Small intestine (tissue), 7 donors: ENCODE measurements at regions not wholly inside any gene's neighbourhood (a gene's known extent, or its start where the extent isn't known, plus 50 kb on each side); places are given as distances from the start of the nearest gene placed in this dataset.

Source experiments
- DNase-seq, 2 donors: peaks; one replicate each; pipeline versions ENCODE4 v3.0.0 to v3.0.0-alpha.2; 2013
- FAIRE-seq: peaks from 2 replicates; lab custom pipeline; 2012; peaks lifted over from hg19 to GRCh38; lab: Jason Lieb, UNC
- H3K27ac ChIP-seq, 3 donors: one replicate each; pipeline ENCODE4 v1.5.1; 2013; ENCODE audit warnings: low read length in 2 of 3, mild to moderate bottlenecking in 2 of 3, control low read depth in 1 of 3, inconsistent platforms in 1 of 3, low read depth in 1 of 3, moderate library complexity in 1 of 3
- H3K27me3 ChIP-seq, 3 donors: one replicate each; pipeline ENCODE4 v1.6.1; 2013; ENCODE audit warnings: low read length in 3 of 3, inconsistent platforms in 1 of 3; ENCODE audit not compliant: control insufficient read depth in 3 of 3, insufficient read depth in 3 of 3
- H3K36me3 ChIP-seq, 3 donors: one replicate each; pipeline ENCODE4 v1.6.1; 2013; ENCODE audit warnings: low read length in 3 of 3, inconsistent platforms in 1 of 3, low read depth in 1 of 3, mild to moderate bottlenecking in 1 of 3, moderate library complexity in 1 of 3; ENCODE audit not compliant: control insufficient read depth in 3 of 3, insufficient read depth in 2 of 3
- H3K4me1 ChIP-seq, 3 donors: one replicate each; pipeline ENCODE4 v1.6.1; 2013; ENCODE audit warnings: low read length in 2 of 3, inconsistent platforms in 1 of 3, low read depth in 1 of 3, mild to moderate bottlenecking in 1 of 3, moderate library complexity in 1 of 3; ENCODE audit not compliant: control insufficient read depth in 3 of 3, insufficient read depth in 2 of 3
- H3K4me3 ChIP-seq, 3 donors: one replicate each; pipeline ENCODE4 v1.5.1; 2013; ENCODE audit warnings: low read length in 3 of 3, control low read depth in 1 of 3, inconsistent platforms in 1 of 3, low read depth in 1 of 3, mild to moderate bottlenecking in 1 of 3, moderate library complexity in 1 of 3
- H3K9me3 ChIP-seq, 2 donors: one replicate each; pipeline ENCODE4 v1.6.1; 2013; ENCODE audit warnings: low read depth in 1 of 2, low read length in 1 of 2; ENCODE audit not compliant: control insufficient read depth in 2 of 2, insufficient read depth in 1 of 2
- WGBS, 3 donors: extraction: QIAGEN DNeasy Blood & Tissue Kit; methylation state at CpG; one replicate each; pipeline ENCODE4 v1.1.7; 2013; 5-methylcytosine and 5-hydroxymethylcytosine counted together
- donor health status: healthy with polysubstance abuse.
- donor health status: control.
- donor health status: control.
- donor health status: Bipolar disorder and iron deficiency.
- donor health status: healthy.

- no peak for DNase-seq
- H3K27me3 ChIP-seq, result no peaks in the 10 kb centered on the region
- H3K9me3 ChIP-seq, result peaks cover 0 to 5% of the 10 kb centered on the region in 2 donors
- no peaks in the 10 kb centered on the region for H3K36me3 ChIP-seq
- no peak for FAIRE-seq
- WGBS, 3 donors, result 52 to 72% (median 71%) methylated on average over 1 of the region's 1 CpG
- no peak overlapping the region for H3K4me3 ChIP-seq
- no peaks in the 10 kb centered on the region for H3K4me1 ChIP-seq
- no peak overlapping the region for H3K27ac ChIP-seq
Measured at GRCh38 chr1:228914700-228915099, 179.4 kb downstream of the RHOU start.

- H3K27me3 ChIP-seq, result no peaks in the 10 kb centered on the region
- FAIRE-seq (no peak), DNase-seq (no peak)
- H3K4me1 ChIP-seq, result no peaks in the 10 kb centered on the region
- 94 to 96% (median 96%) methylated on average over 9 of the region's 9 CpGs for WGBS, 3 donors
- no peak overlapping the region for H3K27ac ChIP-seq
- H3K36me3 ChIP-seq, result no peaks in the 10 kb centered on the region
- H3K9me3 ChIP-seq, result peaks cover 0 to 5% of the 10 kb centered on the region in 2 donors
- H3K4me3 ChIP-seq, result no peak overlapping the region
Measured at GRCh38 chr1:228917342-228917741, 182.1 kb downstream of the RHOU start.

- no peak for FAIRE-seq
Measured at GRCh38 chr1:228917755-228918154, 182.5 kb downstream of the RHOU start.

DNA sequence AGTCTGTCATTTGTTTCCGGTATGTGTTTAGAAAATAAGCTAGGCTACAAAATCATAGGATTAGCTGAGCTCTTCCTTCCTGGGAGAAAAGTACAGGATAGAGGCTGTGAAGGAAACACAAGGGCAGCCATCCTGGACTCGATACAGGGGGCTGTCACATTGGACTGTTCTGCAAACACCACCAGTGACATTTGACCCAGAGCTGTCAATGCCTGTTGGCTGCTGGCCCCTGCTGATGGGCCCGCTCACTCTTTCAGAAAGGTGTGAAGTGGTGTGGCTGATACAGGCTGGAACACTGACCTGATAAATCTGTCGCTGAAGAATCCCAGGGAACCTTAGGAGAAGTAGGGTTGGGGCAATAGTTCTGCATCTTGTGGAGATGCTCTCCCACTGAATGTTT lies 183.1 kb downstream of the RHOU start:
- no peak for FAIRE-seq
- H3K4me1 ChIP-seq, result no peaks in the 10 kb centered on the region

More at GRCh38 chr1:228917755-228918154, 182.5 kb downstream of the RHOU start:
- H3K4me3 ChIP-seq, result no peak overlapping the region
- no peak overlapping the region for H3K27ac ChIP-seq
- H3K4me1 ChIP-seq, result no peaks in the 10 kb centered on the region
- H3K36me3 ChIP-seq, result no peaks in the 10 kb centered on the region
- no peak for DNase-seq
- H3K9me3 ChIP-seq, result peaks cover 0 to 5% of the 10 kb centered on the region in 2 donors
- 77 to 93% (median 86%) methylated on average over 2 of the region's 2 CpGs for WGBS, 3 donors
- H3K27me3 ChIP-seq, result no peaks in the 10 kb centered on the region

DNA sequence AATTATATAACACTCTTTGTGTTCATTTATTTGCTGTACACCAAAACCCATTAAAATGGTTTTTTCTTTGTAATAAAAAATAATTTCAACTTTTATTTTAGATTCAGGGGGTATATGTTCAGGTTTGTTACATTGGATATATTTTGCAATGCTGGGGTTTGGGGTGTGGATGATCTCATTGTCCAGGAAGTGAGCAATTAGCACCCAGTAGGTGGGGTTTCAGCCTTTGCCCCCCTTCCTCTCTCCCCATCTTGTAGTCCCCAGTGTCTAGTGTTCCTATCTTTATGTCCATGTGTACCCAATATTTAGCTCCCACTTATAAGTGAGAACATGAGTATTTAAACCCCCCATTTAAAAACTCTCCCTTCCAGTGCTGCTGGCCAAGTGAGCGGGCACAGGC lies 184.6 kb downstream of the RHOU start:
- Histone ChIP-seq H3K36me3 (no peaks in the 10 kb centered on the region), H3K27ac (no peak overlapping the region), H3K9me3 (peaks cover 0 to 6% of the 10 kb centered on the region in 2 donors), H3K4me1 (no peaks in the 10 kb centered on the region), H3K4me3 (no peak overlapping the region), H3K27me3 (no peaks in the 10 kb centered on the region)
- 95 to 100% (median 100%) methylated on average over 1 of the region's 1 CpG for WGBS, 3 donors
- DNase-seq, result no peak
- FAIRE-seq, result no peak

More for the DNA sequence above, 183.1 kb downstream of the RHOU start:
- no peaks in the 10 kb centered on the region for H3K27me3 ChIP-seq
- no peak overlapping the region for H3K27ac ChIP-seq
- no peaks in the 10 kb centered on the region for H3K36me3 ChIP-seq
- H3K9me3 ChIP-seq, result peaks cover 0 to 5% of the 10 kb centered on the region in 2 donors
- no peak for DNase-seq
- WGBS, 3 donors, result 80 to 85% (median 84%) methylated on average over 4 of the region's 4 CpGs
- H3K4me3 ChIP-seq, result no peak overlapping the region

- Histone ChIP-seq H3K9me3 (peaks cover 0 to 15% of the 10 kb centered on the region in 2 donors), H3K27me3 (no peaks in the 10 kb centered on the region), H3K36me3 (no peaks in the 10 kb centered on the region), H3K27ac (no peak overlapping the region), H3K4me3 (no peak overlapping the region), H3K4me1 (no peaks in the 10 kb centered on the region)
- DNase-seq (no peak), FAIRE-seq (no peak)
- 73 to 83% (median 75%) methylated on average over 4 of the region's 4 CpGs for WGBS, 3 donors
Measured at GRCh38 chr1:228920831-228921230, 185.6 kb downstream of the RHOU start.

- Histone ChIP-seq H3K27ac (no peak overlapping the region), H3K36me3 (no peaks in the 10 kb centered on the region), H3K4me1 (no peaks in the 10 kb centered on the region), H3K4me3 (no peak overlapping the region), H3K9me3 (peaks cover 0 to 14% of the 10 kb centered on the region in 2 donors), H3K27me3 (no peaks in the 10 kb centered on the region)
- WGBS, 3 donors, result 76 to 83% (median 76%) methylated on average over 7 of the region's 7 CpGs
- FAIRE-seq, result no peak
- no peak for DNase-seq
Measured at GRCh38 chr1:228921481-228921880, 186.2 kb downstream of the RHOU start.

DNA sequence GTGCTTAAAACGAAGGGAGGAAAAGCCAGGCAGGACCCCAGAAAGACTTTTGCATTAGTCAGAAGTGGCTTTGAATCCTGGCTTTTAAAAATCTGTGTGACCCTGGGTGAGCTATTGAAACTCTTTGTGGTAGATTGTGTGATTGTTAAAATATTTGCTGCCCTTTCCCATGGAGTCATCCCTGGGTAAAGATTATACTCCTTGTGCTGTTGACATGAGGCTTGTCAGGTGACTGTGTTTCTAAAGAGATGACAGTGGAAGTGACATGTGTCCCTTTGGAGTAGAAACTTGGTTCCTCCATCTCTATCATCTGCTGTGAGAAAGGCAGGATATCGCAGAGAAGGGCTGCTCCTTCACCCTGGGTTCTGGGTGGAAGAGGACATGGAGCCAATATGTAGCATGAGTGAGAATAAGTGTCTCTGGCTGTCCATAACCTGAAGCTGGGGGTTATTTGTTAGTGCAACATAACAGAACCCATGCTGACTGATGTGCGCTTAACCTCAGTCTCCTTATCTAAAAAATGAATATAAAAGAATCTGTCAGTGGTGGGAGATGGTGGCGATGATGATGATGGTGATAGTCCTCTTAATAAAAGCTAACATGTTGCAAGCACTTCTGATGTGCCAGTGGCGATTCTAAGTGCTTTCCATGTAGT lies 187.6 kb downstream of the RHOU start:
- DNase-seq (no peak), FAIRE-seq (no peak)
- Histone ChIP-seq H3K27ac (no peak overlapping the region), H3K27me3 (no peaks in the 10 kb centered on the region), H3K4me1 (no peaks in the 10 kb centered on the region), H3K9me3 (peaks cover 0 to 14% of the 10 kb centered on the region in 2 donors), H3K36me3 (no peaks in the 10 kb centered on the region), H3K4me3 (no peak overlapping the region)
- 93 to 94% (median 94%) methylated on average over 5 of the region's 5 CpGs for WGBS, 3 donors
